Eye (tissue), 1 donor: ENCODE measurements at regions not wholly inside any gene's neighbourhood (a gene's known extent, or its start where the extent isn't known, plus 50 kb on each side); places are given as distances from the start of the nearest gene placed in this dataset.

Experiments
- DNase-seq: peaks from one replicate; pipeline ENCODE4 v3.0.0-alpha.2; 2015

GRCh38 chr2:16264931-16265540 lies 324.7 kb downstream of the MYCN start:
- DNase-seq: no peak

- no peak for DNase-seq
Observed at GRCh38 chr2:16264491-16264890, 324.1 kb downstream of the MYCN start.

GRCh38 chr2:16263241-16263890 lies 323.0 kb downstream of the MYCN start:
- no peak for DNase-seq

GRCh38 chr2:16262526-16263178 lies 322.3 kb downstream of the MYCN start:
- no peak for DNase-seq

- no peak for DNase-seq
Observed at GRCh38 chr2:16261791-16262190, 321.4 kb downstream of the MYCN start.

DNA sequence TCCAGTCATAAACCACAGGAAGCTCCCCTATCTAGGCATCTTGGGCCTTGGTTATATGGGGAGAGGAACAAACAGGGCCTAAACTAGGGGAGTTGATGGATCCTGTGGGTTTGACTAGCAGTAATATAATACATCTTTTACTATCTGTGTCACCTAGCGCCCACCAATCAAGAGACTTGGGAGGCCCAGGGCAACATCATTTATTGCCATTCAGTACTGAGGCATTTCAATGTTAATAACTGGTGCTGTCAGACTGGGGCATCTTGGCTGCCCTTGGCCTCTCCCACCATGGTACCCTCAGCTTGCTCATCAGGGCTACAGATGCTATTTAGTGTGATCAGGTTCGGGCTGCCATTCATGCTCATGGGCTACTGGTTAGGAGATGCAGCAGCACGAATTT lies 320.7 kb downstream of the MYCN start:
- no peak for DNase-seq

DNA sequence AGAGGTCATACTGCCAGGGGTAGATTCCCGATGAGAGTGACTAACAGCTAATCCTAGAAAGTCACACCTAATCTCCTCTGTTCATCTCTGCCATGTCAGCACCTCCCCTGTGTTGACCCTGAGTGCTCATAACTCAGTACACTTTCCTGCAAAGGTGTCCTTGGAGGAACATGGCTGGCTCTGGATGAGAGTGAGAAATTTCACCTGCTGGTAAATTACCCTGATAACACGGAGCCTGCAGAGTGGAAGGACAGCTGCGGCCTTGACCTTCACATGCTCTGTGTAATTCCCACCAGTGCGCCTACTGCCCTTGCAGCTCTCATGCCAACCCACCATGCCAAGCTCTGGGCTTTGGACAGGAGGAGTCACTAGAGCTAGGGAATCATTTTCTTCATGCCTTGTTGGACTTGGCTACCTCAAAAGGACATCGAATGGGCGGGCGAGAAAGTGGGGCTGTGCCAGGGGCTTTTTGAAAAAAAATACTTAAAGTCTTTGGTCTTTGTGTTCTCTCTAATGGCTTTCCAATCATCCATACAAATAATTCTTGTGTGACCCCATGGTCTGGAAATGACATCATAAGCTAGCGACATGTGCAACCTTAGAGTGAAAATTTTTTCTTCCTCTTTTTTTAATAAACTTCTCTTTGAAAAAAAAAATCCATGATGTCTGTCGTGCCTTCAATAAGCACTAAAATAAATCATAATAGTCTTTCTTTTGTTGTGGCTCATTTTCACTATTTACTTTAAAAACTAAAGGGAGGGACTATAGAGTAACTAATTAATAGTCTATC lies 319.9 kb downstream of the MYCN start:
- no peak for DNase-seq

DNA sequence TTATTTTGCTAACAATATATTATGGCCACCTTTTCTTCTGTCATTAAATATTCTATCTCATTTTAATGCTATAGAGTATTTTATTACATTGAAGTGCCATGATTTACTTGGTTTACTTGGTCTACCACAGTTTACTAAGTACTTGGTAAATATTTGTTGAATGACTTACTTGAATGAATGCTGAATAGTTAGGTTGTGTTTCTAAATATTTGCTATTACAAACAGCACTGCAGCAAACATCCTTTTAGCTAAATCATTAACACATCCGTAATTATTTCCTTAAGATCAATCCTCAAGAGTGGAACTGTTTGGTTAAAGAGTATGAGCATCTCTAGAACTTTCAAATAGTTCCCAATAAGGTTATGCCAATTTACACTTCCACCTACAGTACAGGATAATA lies 318.7 kb downstream of the MYCN start:
- no peak for DNase-seq

- no peak for DNase-seq
Observed at GRCh38 chr2:16258350-16258749, 318.0 kb downstream of the MYCN start.

DNA sequence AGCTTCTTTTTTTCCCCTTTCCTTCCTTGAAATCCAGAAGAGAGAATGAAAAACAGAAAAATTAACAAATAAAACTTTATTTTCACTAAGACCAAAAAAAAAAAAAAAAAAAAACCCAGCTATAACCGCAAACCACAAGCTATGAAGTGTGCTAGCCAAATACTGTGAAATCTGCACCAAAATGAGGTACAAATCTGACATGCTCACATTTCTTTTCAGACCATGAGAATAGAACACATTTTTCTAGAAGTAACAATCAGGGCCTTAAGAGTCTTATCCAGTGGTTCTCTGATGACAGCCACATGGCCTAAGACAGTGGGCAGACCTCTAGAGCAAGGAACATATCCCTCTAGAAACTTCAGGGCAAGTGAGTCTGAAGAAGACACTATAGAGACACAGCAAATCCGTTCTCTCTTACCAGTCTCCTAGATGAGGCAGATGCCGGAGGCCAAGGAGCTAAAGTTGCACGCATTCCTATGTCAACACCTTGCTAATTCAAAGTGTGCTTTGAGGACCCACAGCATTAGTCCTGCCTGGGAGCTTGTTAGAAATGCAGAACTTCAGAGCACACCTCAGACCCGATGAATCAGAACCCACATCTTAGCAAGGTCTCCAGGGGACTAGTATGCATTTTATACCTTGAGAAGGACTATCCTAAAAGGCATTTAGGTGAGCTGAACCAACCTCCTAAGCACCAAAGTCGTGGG lies 317.1 kb downstream of the MYCN start:
- no peak for DNase-seq

- DNase-seq: no peak
Observed at GRCh38 chr2:16256601-16257321, 316.4 kb downstream of the MYCN start.

- no peak for DNase-seq
Observed at GRCh38 chr2:16255120-16255519, 314.8 kb downstream of the MYCN start.

DNA sequence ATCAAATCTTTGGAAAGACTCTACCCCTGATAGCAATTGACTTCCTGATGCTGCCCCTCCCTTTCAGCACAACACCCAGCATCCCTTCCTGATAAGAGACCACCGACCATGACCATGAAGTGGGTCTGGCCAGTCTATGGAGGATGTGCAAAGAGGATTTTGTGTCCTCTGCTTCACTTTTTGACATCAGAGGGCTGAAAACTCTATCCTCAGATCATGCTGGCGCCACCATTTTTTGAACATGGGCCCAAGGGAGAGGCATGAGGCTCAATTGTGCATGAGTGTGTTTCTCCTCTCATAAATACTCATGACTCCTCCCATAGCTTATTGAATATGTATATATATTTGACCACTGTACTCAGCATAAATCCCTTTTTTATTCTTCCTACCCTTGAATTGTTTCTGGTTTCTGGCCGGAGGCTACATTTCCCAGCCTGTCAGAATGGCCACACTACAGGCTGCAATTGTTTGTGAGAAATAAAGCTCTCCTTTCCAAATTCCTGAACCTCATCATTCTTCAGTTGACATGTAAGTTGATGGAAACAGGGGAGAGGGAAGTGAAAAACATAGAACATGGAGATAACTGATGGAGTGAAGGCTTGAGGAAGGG lies 314.1 kb downstream of the MYCN start:
- no peak for DNase-seq

- no peak for DNase-seq
Observed at GRCh38 chr2:16253291-16253690, 312.9 kb downstream of the MYCN start.

DNA sequence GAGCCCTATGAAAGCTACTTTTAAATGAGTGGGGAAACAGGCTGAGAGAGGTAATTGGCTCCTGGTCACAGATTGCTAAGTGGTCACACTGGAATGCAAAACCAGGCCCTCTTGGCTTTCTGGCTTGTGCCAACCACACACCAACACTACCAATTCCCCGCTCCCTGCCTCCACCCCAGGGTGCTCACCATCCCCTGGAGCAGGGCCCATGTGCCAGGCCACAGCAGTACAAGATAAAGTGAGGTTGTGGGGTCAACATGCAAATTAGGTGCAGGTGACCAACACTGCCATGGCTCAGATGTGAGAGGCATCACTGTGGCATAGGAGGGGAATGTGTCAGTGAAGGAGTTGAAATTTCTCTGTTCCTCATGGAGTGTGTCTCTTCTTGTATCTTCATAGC lies 312.5 kb downstream of the MYCN start:
- no peak for DNase-seq

GRCh38 chr2:16252251-16252650 lies 311.9 kb downstream of the MYCN start:
- no peak for DNase-seq

DNA sequence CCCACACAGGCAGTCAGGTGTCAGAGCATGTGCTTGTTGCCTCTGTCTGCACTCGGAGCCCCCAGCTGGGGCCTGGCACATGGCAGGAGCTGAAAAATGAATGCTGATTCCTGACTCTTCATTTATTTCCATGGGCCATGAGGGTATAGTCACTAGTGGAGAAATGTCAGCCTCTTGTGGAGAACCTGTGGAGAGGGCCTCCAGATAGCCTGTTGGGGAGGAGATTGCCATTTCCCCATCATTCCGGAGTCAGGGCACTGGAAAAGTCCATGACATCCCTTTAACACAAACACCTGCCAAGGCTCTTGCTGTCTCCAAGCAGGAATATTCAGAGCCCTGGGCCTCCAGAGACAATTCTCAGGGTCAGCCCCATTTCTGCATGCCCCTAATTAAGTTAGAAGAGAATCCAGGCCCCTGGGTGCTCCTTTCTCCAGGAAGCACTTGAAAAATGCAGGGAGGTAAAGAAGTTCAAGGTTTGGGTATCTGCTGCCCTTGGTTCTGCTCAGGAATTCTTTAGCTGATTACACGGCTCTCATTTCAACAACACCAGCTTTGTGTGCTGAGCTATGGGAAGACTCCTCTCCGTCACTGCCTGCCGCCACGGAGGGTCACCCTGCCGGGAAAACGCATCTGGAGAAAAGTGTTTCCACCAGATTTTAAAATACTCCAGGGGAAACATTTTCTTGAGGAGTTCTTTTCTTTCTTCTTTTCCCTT lies 311.3 kb downstream of the MYCN start:
- DNase-seq: peak; percentile 36

DNA sequence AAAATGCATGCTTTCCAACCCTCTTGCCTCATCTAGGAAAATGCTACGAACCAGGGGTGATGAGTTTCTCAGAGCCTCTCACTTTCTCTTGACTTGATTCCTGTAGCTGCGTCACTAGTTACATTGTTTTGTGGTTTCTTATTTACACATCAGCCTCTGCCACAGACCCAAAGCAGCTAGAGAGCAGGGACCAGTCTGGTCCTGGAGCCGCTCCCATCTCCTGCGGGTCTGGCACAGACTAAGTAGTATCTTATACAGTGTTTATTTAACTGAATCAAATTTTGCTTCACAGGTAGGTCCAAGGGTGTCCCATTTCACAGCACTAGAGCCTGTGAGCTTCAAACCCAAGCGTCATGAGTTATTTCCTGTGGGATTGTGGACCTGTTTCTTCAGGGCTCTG lies 310.5 kb downstream of the MYCN start:
- DNase-seq: no peak

GRCh38 chr2:16250466-16250865 lies 310.1 kb downstream of the MYCN start:
- no peak for DNase-seq

- no peak for DNase-seq
Observed at GRCh38 chr2:16250056-16250425, 309.7 kb downstream of the MYCN start.
